ENCODE measurements at regions not wholly inside any gene's neighbourhood (a gene's known extent, or its start where the extent isn't known, plus 50 kb on each side); places are given as distances from the start of the nearest gene placed in this dataset.
A peak's percentile ranks its signal among the peaks of the same experiment; 100 is the strongest.
"Not testable (repeated sequence)": the region's sequence is repeated elsewhere in the genome, so short reads cannot be mapped to it uniquely, and the experiment has no call there.

DNA sequence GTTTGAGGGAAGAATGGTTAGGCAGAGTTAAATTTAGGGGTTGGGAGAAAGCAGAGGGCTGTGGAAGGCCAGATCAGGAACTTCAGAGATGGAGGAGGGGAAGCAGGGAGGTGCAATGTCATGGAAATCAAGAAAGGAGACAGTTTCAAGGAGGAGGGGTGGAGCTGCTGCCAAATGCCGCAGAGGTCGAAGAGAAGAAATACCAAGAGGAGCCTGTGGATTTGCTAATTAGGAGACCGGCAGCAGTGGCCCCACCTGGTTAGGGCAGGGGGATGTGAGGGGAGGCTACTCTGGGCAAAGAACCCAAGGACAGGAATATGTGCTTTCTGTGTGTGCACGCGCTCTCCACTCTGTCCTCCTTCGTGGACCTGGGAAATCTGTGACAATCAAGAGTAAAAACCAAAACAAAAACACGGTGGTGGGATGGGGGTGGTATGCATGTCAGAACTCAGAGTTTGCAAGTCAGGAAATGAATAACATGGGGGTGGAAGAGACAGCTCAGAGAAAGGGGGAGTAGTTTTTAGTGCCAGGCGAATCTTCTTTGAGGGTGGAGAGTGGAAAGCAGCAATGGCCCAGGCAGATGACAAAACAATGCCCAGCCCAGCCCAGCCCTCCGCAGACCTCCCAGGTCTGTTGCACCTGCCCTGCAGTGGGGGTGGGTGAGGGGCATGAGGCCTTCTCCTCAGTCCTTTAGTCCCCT lies 102.9 kb upstream of the PAX2 start:
- DNase-seq, result no peak

DNA sequence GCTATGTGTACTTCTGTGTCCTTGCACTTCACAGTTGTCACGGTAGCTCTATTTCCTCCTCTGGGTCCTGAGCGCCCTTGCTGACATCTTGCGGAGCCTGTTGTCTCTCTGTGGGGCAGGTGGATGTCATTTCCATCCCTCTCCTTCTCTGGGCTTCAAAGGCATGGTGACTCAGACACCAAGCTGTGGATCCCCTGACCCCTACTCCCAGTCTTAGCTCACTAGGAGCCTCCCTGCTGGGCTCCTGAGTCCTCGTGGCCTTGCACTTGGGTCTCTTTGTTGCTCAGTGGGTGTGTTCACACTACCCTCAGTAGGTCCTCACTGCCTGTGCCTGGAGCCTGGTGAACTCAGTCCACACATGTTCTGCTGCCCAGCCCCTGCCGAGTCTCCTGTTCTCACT lies 100.3 kb upstream of the PAX2 start:
- DNase-seq, result no peak

DNA sequence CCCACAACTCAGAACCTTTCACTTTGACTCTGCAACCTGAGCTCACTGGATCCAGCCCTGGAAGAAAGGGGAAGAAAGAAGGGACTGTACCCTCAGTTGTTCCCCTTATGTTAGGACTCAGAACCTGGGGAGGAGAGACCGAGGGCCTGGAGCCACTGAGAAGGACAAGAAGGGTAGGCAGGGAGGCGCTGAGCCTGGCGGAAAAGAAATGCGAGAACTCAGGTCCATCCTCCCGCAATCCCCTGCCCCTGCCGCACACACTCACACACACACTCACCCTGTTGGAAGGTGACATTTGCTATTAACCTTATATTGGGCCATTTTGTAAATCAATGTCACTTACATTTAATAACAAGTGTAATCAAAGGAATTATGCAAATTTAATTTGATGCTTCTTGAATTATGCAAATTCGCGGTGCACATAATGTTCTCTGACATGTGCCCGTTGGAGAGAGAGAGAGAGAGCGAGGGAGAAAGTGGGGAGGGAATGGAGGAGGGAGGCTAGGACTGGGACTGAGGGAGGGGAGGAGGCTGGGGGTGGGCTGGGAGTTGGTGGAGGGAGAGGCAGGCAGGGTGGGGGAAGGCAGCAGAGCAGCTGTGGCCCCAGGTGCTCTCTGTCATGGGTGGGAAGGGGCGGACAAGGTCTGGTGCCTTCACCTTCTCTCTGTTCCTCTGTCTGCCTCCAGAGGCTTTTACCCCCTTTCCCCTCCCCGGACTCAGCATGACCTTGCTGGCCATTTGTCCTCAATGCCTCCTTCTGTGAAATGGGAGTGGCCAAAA lies 99.6 kb upstream of the PAX2 start:
- no peak for DNase-seq

DNA sequence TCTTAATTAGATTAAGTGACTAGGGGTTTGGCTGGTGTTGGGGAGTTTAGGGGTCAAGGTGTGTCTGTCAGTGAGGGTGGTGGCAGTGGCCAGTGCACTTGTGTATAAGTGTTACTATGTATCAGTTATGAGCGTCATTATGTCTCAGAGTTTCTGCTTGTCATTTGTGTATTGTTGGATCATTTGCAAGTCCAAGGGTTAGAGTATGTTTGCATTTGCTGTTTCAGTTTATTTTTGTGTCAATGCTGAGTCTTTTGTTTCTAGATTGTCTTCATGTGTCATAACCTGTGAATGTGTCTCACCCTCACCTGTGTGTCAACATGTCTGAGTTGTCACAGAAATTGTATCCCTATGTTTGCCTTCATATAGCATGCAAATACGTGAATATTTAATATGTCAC lies 97.5 kb upstream of the PAX2 start:
- no peak for DNase-seq

DNA sequence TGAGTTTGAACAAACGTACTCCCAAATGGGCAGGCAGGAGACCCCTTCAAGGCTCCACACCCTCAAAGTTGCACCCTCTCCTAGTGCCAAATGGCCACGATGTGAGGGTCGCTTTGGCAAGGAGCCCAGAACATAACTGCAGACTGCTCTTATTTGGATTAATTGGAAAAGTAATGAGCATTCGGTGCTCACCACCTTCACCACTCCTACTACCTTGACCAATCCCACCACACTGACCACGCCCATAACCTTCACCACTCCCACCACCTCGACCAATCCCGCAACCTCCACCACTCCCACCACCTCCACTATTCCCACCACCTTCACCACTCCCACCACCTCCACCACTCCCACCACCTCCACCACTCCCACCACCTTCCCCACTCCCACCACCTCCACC lies 94.7 kb upstream of the PAX2 start:
- DNase-seq, result no peak

DNA sequence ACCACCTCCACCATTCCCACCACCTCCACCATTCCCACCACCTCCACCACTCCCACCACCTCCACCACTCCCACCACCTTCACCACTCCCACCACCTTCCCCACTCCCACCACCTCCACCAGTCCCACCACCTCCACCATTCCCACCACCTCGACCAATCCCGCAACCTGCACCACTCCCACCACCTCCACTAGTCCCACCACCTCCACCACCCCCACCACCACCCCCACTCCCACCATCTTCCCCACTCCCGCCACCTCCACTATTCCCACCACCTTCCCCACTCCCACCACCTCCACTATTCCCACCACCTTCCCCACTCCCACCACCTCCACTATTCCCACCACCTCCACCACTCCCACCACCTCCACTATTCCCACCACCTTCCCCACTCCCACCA lies 94.3 kb upstream of the PAX2 start:
- DNase-seq, result not testable (repeated sequence)

DNA sequence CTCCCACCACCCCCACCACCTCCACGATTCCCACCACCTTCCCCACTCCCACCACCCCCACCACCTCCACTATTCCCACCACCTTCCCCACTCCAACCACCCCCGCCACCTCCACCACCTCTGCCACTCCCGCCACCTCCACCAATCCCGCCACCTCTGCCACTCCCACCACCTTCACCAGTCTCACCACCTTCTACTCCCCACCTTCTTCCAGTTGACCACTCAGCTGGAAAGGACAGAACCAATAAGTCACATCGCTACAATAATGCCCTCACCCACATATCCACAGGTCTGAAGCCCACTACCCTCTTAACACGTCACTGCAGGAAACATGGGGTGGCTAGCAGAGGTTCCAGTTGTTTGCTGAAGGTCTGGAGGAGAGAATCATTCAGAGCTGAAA lies 93.5 kb upstream of the PAX2 start:
- no peak for DNase-seq

DNA sequence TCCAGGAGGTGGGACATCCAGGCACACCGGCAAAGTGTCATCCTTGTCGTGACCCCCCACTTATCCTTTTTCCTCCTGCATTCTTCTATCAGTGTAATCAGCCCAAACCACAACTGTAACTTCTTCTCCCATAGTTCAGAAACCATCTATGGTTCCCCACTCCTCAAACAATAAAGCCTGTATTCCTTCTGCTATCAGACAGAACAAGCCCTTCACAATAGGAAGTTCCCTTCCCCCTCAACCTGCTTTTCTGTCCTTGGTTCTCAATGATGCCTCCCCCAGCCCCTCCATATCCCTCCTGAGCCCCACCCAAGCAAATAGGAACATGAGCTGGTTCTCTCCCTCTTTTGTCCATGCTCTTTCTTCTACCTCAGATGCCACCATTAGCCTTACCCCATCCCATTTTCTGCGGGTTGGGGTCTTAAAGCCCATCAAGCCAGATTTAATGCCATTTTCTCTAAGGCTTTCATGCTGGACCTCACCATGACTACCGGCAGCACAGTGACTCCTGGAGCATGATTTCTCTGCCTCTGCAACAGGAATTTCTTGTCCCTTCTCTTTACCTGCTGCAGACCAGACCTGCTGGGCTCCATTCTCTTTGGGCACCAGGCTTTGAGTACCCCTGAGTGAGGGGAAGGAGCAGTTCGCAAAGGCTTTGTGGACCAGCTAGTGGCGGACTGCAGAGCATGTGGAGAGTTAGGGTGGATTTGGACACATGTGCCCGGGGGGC lies 92.8 kb upstream of the PAX2 start:
- no peak for DNase-seq

DNA sequence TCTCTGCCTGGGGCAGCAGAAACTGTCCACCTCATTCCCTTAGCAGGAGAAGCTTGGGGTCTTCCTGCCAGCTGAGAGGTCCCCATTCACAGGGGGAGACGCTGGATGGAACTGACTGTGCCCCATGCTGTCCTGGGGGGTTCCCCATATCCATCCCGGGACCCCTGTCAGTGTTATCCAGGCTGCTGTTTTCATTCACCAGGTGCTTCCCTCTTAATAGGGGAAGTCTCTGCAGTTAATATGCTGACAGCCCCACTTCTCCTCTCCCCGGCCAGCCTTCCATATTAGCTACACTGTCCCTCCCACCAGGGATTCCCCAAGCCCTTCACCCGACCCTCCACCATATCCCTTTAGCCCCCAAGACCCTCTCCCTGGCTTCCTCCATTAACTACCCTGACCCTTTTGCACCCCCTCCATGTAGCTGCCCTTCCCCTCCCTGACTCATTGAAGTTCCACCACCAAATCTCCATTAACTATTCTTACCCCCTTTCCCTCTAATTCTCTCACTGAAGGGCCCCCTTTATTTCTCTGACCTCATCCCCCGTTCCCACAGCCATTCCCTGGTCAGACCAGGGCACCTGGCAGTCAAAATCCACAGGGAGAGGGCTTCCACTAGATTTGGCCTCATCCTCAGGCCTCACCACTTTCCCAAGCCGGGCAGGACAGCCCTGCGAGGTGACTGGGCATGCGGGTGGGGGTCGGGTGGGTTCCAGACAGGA lies 92.0 kb upstream of the PAX2 start:
- DNase-seq, result no peak

DNA sequence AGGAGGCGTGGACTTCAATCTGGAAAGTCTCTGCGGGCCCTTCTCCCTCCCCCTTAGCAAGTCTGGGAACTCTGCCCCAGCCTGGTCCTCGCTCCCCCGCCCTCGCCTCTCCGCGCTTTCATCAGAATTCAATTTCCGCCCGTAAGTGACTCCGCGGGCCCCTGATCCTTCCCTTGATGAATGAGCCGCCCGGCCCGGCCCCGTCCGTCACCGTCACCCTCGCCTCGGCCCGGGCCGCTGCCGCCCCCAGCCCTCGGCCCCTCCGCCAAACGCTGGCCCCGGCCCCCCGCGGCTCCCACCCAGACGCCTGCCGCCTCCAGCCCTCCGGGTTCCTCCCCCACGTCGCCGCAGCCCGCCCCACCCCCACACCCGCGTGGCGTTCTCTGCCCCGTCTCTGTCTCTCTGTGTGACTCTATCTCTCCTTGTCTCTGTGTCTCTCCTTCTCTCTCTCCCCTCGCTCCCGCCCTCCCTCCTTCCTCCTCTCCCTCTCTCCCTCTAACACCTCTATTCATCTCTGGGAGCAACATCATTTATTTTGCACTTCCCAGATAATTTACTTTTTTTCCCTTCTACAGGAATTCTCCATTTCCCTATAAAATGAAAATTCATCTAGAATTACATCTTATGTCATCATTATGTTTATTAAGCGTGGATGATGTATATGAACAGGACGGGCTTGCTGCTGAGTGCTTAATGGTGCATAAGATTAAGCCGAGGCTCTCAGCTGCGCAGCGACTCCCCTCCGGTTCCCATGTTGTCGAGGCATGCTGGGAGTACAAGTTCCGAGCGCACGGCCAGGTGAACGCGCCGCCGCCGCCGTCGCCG lies 91.2 kb upstream of the PAX2 start:
- DNase-seq, result peak; percentile 52 to 59

DNA sequence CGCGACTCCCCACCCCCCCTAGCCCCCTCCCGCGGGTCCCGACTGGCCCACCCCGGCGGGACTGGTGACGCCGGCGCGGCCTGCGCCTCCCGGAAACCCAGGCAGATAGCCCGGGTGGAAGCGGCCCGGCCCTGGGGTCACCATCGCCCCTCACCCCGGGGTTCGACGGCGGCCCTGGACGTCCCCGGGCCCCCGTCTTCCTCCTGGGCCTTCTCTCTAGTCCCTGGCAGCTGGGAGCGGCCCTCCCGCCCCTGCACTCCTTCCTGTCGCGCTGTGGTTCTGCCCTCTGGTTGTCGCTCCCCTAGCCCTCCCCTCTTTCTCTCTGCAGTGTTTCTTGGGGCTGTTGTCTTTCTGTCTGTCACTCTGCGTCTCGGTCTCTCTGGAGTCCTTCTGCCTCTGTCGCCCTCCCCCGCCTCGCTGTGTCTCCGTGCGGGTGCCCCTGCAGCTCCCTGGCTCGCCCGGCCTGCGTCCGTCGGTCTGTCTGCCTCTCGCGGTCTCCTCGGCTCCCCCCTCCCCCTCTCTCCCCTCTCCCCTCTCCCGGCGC lies 90.5 kb upstream of the PAX2 start:
- DNase-seq, result peak; percentile 31 to 45

DNA sequence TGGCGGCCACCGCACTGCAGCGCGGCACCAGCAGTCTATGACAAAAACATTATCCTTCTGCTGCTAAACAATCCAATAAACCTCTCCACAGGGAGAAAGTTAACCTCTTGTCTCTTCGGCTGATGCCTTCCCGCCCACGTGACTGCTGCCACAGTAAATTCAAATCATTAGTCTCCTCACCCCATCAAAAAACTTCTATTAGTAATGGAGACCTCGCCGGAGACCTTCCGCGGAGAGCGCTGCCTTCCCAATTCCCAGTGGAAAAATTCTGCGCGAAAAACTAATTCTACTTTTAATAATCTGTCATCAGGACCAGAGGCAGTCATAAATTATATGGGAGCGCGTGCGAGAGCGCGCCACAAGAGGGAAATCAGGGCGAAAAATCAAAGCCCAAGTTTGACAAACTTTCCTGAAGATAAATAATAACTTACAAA lies 90.0 kb upstream of the PAX2 start:
- DNase-seq, result no peak

DNA sequence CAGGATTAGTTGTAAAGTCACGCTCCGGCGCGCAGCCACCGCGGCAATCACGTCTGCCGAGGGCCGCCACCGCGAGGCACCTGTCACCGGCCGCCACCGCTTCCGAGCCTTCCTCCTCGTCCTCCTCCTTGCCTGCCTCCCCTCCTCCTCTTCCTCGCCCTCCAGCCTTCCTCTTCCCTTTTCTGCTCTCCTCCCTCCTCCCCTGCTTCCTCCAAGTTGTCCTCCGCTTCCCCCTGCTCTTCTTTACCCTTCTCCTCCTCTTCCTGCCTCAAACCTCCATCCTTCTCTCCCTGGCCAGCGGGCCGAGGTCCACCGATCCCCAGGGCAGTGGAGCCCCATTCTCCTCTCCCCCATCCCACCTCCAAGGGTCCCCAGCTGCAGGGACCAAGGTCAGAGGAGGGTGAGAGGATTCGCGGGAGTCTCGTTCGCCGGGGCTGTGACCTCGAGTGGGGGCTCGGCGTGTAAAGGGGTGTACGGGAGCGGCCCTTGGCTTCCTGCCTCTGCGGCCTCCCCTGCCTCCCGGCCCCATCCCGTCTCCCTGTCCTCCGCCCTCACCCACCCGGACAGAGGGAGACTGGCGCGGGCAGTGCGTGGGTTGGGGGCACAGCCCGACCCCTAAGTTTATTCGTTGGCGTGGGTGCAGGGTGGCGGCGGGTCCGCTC lies 89.5 kb upstream of the PAX2 start:
- DNase-seq, result peak in 1 of 2 experiments; percentile 46

DNA sequence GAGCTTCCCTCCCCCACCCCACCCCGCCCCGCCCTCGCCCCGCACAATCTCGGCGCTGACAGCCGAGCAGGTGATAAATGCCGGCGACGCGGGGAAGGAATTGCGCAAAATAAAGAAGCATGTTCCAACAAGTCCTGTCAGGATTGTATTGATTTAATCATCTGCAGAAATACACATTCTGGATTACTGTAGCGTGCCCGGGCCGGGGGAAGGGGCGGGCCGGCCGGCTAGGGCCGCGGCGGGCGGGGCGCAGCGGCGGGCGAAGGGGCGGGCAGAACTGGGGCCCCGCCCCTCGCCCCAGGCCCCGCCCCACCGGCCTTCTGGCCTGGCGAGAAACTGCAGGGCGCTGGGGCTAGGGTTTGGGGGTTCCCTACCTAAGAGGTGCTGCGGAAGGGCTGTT lies 88.9 kb upstream of the PAX2 start:
- DNase-seq, result peak in 1 of 2 experiments; percentile 49

DNA sequence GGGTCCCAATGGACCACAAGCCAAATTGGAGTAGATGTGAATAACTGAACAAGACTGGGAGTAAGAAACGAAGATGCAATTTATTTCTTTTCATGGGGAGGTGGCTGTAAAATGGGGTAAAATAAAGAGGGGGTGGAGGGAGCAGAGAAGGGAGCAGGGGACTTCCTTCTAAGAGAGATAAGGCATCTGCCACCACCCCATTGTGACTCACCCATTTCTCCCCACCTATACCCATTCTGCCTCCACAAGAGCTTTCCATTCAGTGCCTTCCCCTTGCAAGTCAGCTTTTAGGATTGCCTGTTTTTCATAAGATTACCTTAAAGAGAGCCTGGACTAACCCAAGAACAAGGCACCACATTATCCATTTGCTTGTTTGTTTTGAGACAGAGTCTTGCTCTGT lies 87.1 kb upstream of the PAX2 start:
- no peak for DNase-seq

DNA sequence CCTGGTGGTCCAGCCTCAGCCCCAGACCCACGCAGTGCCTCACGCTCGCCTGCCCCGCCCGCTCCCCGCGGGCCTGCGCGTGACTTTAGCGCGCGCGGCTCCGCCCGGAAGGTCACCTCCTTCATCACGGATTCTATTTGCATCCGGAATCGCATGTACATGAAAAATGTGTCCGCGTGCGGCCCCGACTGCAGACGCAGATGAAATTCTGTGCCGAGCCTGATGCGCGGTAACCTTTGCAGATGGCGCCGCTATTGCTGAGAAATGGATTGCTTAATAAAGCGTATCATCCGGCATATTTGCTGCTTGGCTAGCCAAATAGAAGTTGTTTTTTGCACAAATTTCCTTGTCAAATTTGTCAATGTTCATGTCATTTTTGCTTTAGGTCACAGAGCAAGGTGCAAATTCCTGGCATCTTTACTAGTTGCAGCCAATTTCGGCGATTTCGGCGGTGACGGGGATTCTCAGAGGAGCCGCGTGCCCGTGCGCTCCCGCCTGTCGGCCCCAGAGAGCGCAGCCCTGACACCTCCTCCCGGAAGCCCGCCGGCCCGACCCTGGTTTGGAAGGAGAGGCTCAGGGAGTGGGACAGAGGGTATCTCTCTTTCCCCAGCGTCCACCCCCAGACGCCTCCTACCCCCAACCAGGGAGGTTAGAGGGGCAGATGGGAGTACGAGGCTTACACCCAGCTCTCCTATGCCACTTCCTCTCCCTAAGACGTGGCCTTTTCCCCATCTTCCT lies 85.9 kb upstream of the PAX2 start:
- DNase-seq, result no peak

DNA sequence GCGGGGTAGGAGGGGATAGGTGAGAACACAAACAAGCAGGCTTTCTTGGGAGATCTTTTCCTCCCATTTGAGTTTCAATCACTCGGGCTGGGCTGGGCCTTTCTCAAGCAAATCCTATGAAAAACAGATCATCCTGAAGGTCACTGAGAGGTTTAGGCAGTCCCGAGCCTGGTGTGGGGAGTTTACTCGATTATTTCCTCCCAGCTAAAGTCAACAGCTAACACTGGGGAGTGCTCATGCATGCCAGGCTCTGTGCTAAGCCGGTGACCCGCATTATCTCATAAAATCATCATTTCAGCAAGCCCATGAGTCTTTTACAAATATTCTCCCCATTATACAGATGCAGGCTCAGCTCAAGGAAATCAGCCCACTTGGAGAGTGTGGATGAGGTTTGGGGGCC lies 85.0 kb upstream of the PAX2 start:
- DNase-seq, result no peak

DNA sequence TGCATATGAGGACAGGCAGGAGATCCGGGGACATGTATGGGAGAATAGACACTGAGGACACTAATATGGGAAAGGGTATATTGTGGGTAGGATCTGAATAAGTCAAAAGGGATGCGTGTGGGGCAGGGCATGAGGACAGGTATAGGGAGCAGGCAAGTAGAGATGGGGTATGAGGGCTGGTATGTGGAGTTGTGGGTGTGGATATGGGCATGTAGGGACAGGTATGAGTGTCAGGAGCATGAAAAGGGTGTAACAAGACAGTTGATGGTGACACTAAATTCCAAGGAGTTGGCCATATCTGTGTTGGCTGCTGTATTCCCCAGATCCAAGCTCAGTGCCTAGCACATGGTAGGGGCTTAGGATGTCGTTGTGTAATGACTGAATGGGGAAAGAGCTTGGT lies 84.4 kb upstream of the PAX2 start:
- DNase-seq, result no peak

DNA sequence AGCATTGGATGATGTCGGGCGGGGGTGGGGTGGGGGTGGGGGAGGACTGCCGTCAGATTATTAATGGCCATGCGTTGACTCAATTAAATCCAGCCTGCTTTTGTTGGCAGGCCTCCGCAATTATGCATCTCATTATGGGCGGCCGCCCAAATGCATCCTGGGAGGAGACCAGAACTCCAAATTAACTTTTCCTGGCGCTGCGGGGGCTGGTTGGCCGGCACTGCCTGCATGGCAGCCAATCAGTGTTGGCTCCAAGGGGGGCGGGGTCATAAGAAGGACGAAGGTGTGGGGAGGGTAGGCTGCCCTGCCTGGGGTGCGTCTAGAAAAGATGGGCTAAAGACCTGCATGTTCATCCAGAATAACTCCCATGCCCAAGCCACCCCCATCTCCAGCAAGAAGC lies 83.9 kb upstream of the PAX2 start:
- no peak for DNase-seq

DNA sequence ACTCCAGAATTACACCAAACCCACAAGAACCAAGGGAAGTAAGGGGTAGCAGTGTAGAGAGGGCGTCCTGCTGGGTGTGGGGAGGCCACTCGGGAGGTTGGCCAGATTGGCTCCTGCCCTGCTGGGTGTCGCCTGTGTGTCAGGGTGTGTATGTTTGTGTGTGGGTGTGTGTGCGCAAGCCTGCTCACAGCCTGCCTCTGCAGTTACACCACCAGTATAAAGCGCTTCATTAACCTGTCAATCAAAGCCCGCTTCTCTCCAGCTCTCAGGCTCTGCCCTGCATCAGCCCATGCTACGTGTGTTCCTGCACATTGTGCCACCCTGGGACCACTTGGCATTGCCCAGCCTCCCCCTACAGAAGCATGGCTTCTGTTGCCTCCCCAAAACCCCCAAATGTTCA lies 83.3 kb upstream of the PAX2 start:
- DNase-seq, result no peak

Data from activated T-cell treated with anti-CD3 and anti-CD28 coated beads, Interleukin-2, amount 50 U/mL, for 48 hours (primary cell).